Heart right ventricle (tissue), 16 donors: ENCODE measurements at regions not wholly inside any gene's neighbourhood (a gene's known extent, or its start where the extent isn't known, plus 50 kb on each side); places are given as distances from the start of the nearest gene placed in this dataset.

ENCODE experiments used
- ATAC-seq, 8 donors: fragments of 200-7000 bp; cut with Tn5 transposase; one replicate each; pipeline ENCODE4 v1.9.1; 2020; ENCODE audit warnings: mild to moderate bottlenecking in 8 of 8, moderate library complexity in 8 of 8, moderate number of reproducible peaks in 1 of 8
- DNase-seq, 2 donors: peaks; one replicate each; pipeline ENCODE4 v3.0.0-alpha.2; 2020
- H3K27ac ChIP-seq, 10 donors: fragments of 200-600 bp; sonication (generic) in 2 of 10; one replicate each; pipeline versions ENCODE4 v1.5.0 to v1.8.0; 2020 to 2022; ENCODE audit warnings: mild to moderate bottlenecking in 3 of 10
- H3K27me3 ChIP-seq, 7 donors: fragments of 200-600 bp; one replicate each; pipeline ENCODE4 v1.8.0; 2021 to 2022; ENCODE audit warnings: mild to moderate bottlenecking in 2 of 7
- H3K36me3 ChIP-seq, 9 donors: fragments of 200-600 bp; sonication (generic) in 1 of 9; one replicate each; pipeline versions ENCODE4 v1.5.0 to v1.8.0; 2020 to 2022; ENCODE audit warnings: mild to moderate bottlenecking in 2 of 9
- H3K4me1 ChIP-seq, 9 donors: fragments of 200-600 bp; sonication (generic) in 1 of 9; one replicate each; pipeline versions ENCODE4 v1.5.0 to v1.8.0; 2020 to 2022; ENCODE audit warnings: mild to moderate bottlenecking in 4 of 9
- H3K4me3 ChIP-seq, 10 donors: fragments of 200-600 bp; sonication (generic) in 2 of 10; one replicate each; pipeline versions ENCODE4 v1.5.0 to v1.8.0; 2020 to 2022; ENCODE audit warnings: mild to moderate bottlenecking in 7 of 10, moderate library complexity in 2 of 10
- H3K9me3 ChIP-seq, 11 donors: fragments of 200-600 bp in 10 of 11; sonication (generic) in 2 of 11; one replicate each; pipeline versions ENCODE4 v1.5.0 to v1.8.0; 2013 to 2022; ENCODE audit warnings: mild to moderate bottlenecking in 2 of 11, control low read depth in 1 of 11, moderate library complexity in 1 of 11
- WGBS, 2 donors: extraction: QIAGEN DNeasy Blood & Tissue Kit; methylation state at CpG; one replicate each; pipeline ENCODE4 v1.1.7; 2013; ENCODE audit warnings: inconsistent platforms in 1 of 2; 5-methylcytosine and 5-hydroxymethylcytosine counted together
- intact Hi-C, 10 donors: fragments of 100-400 bp; cut with DNase I; formaldehyde crosslinking; loops; one replicate each; pipeline versions ENCODE4 v1.11.1 to v1.14.2; 2022
- TF ChIP-seq, protein P1 (sequence below), 9 donors: fragments of 200-600 bp; sonication (generic) in 2 of 9; IDR thresholded peaks; one replicate each; pipeline versions ENCODE4 v1.5.0 to v1.8.0; 2021 to 2022; ENCODE audit warnings: antibody characterized with exemption in 9 of 9, mild to moderate bottlenecking in 5 of 9, moderate library complexity in 1 of 9
- donor health status: Arrhythmogenic right ventricular cardiomyopathy.
- donor health status: ischemic (EF 13 %, LVEDD 7.1; RV severe dilation, severe dysfunction).
- donor health status: healthy with polysubstance abuse.
- donor health status: DM: no; HTN: yes; CAD: no.
- donor health status: DM: no; HTN: no; CAD: no.
- donor health status: ischemic (EF 25% LVEDD 6.9; RV normal size, moderate dysfunction).
- donor health status: ischemic (EF 25% LVEDD 5.7; RV mildly dilated, moderate dysfunction).
- donor health status: healthy.
- donor health status: DM: yes; HTN: yes; CAD: no.
- donor health status: Ischemic cardiomyopathy.
- donor health status: ischemic (EF 35%, LVEDD 5.7; RV mildly dilated, moderate dysfunction).
- donor health status: nonischemic (EF 11% LVEDD 7.7; RV severe dilation, severe dysfunction).
- donor health status: DM: yes; HTN: yes; CAD: no.
- donor health status: PGD.
- donor health status: ischemic (EF 29% LVEDD 5.4; RV normal size, mild dysfunction).
- donor health status: nonischemic (EF 23%, LVEDD 6.1; RV moderate dilation, normal function).

DNA sequence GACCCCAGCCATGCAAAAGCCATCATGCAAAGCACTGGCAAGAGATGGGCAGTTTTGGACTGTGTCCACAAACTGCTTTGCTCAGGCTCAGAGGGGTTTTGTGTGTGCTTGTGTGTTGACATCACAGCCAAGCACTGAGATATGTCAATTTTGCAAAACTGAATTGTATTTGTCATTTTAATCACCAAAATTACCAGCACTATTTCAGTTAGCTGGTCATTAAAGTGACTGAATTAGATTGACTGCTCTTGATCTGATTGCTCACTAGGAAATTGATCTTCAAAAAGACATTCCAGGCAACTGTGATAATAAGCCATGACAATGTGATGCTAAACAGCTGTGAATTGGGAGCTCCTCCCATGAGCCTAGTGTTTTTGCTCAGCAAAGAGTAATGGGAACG lies 337.3 kb upstream of the GNPDA2 start:
- TF ChIP-seq, protein P1, sequence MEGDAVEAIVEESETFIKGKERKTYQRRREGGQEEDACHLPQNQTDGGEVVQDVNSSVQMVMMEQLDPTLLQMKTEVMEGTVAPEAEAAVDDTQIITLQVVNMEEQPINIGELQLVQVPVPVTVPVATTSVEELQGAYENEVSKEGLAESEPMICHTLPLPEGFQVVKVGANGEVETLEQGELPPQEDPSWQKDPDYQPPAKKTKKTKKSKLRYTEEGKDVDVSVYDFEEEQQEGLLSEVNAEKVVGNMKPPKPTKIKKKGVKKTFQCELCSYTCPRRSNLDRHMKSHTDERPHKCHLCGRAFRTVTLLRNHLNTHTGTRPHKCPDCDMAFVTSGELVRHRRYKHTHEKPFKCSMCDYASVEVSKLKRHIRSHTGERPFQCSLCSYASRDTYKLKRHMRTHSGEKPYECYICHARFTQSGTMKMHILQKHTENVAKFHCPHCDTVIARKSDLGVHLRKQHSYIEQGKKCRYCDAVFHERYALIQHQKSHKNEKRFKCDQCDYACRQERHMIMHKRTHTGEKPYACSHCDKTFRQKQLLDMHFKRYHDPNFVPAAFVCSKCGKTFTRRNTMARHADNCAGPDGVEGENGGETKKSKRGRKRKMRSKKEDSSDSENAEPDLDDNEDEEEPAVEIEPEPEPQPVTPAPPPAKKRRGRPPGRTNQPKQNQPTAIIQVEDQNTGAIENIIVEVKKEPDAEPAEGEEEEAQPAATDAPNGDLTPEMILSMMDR (IDR thresholded peaks at IDR 0.05), result no peak

DNA sequence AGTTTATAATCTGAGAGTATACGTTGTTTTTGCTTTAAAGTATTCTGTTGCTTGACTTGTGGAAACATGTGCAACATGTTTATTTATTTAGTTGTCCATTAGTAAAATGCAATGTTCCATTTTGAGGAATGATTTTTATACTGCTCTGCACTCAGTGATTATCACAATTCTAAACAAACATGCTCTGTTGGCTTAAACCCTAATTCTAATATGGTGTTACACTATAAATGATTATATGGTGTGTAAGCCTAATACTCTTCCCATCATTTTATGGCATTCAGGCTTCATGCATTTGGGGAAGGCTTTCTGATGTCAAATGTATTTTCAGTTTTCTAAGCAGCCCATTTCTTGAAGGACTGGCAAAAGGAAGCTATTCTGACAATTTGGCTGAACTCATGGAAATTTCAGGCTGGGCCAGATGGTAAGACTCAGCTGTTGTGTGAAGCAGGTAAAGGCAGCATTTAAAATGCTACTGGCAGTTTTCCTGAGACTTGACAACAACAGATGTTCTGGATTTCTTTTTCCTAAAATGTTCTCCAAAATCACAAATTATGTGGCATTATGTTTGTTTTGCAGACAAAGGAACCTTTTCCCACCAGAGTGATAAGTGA lies 336.7 kb upstream of the GNPDA2 start:
- Histone ChIP-seq H3K36me3 (no peaks in the 10 kb centered on the region), H3K27ac (no peak overlapping the region), H3K9me3 (peaks cover 0 to 25% (median 4%) of the 10 kb centered on the region in 11 donors), H3K4me3 (no peak overlapping the region), H3K4me1 (no peaks in the 10 kb centered on the region), H3K27me3 (no peaks in the 10 kb centered on the region)
- 57 to 67% methylated on average over 1 of the region's 1 CpG for WGBS, 2 donors
- DNase-seq, result no peak
- ATAC-seq, result no peak
- intact Hi-C loops, result no loop called here
- TF ChIP-seq, protein P1 (IDR thresholded peaks at IDR 0.05), result no peak

More for the DNA sequence above, 337.3 kb upstream of the GNPDA2 start:
- intact Hi-C loops, result no loop called here
- ATAC-seq, result no peak
- WGBS, 2 donors, result 8 to 10% methylated on average over 1 of the region's 1 CpG
- Histone ChIP-seq H3K4me3 (no peak overlapping the region), H3K36me3 (no peaks in the 10 kb centered on the region), H3K4me1 (no peaks in the 10 kb centered on the region), H3K27me3 (no peaks in the 10 kb centered on the region), H3K9me3 (peaks cover 0 to 25% (median 4%) of the 10 kb centered on the region in 11 donors), H3K27ac (no peak overlapping the region)
- no peak for DNase-seq

DNA sequence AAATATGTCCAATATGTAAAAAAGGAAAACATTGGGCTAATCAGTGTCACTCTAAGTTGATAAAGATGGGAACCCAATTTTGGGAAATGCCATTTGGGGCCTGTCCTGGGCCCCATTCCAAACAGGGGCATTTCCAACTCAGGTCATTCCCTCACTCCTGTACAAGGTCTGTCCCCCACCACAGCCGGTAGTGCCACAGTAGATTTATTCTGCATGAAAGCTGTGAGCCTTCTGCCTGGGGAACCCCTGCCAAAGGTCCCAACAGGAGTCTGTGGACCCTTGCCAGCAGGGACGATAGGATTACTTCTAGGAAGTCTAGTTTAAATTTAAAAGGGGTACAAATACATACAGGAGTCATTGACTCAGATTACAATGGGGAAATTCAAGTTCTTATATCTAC lies 317.6 kb upstream of the GNPDA2 start:
- peaks cover 0 to 4% (median 0%) of the 10 kb centered on the region in 9 donors for H3K4me1 ChIP-seq
- H3K27me3 ChIP-seq, result no peaks in the 10 kb centered on the region
- DNase-seq, result no peak
- ATAC-seq, result no peak
- no peaks in the 10 kb centered on the region for H3K36me3 ChIP-seq
- intact Hi-C loops, result no loop called here
- WGBS, 2 donors, result 17 to 23% methylated on average over 2 of the region's 2 CpGs
- TF ChIP-seq, protein P1 (IDR thresholded peaks at IDR 0.05), result no peak
- no peak overlapping the region for H3K4me3 ChIP-seq
- peaks cover 0 to 23% (median 8%) of the 10 kb centered on the region in 11 donors for H3K9me3 ChIP-seq
- no peak overlapping the region for H3K27ac ChIP-seq

DNA sequence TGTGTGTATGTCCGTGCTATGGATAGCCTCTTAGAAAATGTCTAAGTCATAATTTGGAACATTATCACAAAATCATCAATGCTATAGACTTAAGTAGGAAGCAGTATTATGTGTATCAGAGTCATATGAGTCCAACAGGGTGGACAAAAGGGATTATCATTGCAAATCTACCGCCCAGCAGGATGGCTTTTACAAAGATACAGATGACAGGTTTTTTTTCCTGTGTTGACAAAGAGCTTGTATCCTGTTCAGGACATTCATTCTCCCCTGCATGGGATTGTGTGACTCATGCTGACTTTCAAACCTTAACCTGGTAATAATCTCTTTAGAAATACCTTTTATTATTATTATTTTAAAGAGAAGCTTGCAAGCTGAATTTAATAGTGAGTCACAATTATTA lies 310.3 kb upstream of the GNPDA2 start:
- Histone ChIP-seq H3K9me3 (no peaks in the 10 kb centered on the region), H3K36me3 (no peaks in the 10 kb centered on the region), H3K4me3 (no peak overlapping the region), H3K4me1 (peaks cover 0 to 12% (median 0%) of the 10 kb centered on the region in 9 donors), H3K27ac (no peak overlapping the region), H3K27me3 (no peaks in the 10 kb centered on the region)
- DNase-seq (no peak), ATAC-seq (no peak)
- WGBS, 2 donors, result 47 to 48% methylated on average over 2 of the region's 2 CpGs
- intact Hi-C loops, result no loop called here
- TF ChIP-seq, protein P1 (IDR thresholded peaks at IDR 0.05), result no peak
